Esophagus muscularis mucosa (tissue), 4 donors: ENCODE measurements at regions not wholly inside any gene's neighbourhood (a gene's known extent, or its start where the extent isn't known, plus 50 kb on each side); places are given as distances from the start of the nearest gene placed in this dataset.

Experiments
- DNase-seq: peaks from one replicate; pipeline ENCODE4 v3.0.0-alpha.2; 2017; ENCODE audit errors: extremely low spot score
- H3K27ac ChIP-seq, 4 donors: fragments of 200-600 bp; sonication (generic); replicated peaks in 1 of 4; 1 replicate in 3 of 4; 2 replicates in 1 of 4; pipeline ENCODE4 v1.5.1; 2016 to 2019; ENCODE audit warnings: mild to moderate bottlenecking in 1 of 4
- H3K27me3 ChIP-seq, 4 donors: fragments of 200-600 bp; sonication (generic); one replicate each; pipeline versions ENCODE4 v1.5.1 to v1.6.0; 2016 to 2019
- H3K36me3 ChIP-seq, 4 donors: fragments of 200-600 bp; sonication (generic); one replicate each; pipeline ENCODE4 v1.5.1; 2016 to 2019
- H3K4me1 ChIP-seq, 4 donors: fragments of 200-600 bp; sonication (generic); one replicate each; pipeline ENCODE4 v1.5.1; 2016 to 2019
- H3K4me3 ChIP-seq, 4 donors: fragments of 200-600 bp; sonication (generic); 1 replicate in 2 of 4; 2 replicates in 2 of 4; pipeline ENCODE4 v1.5.1; 2016 to 2019; ENCODE audit warnings: mild to moderate bottlenecking in 4 of 4, moderate library complexity in 1 of 4
- H3K9me3 ChIP-seq, 4 donors: fragments of 200-600 bp; sonication (generic); 1 replicate in 3 of 4; 2 replicates in 1 of 4; pipeline ENCODE4 v1.5.1; 2016 to 2019
- EP300 ChIP-seq: sonication (generic); formaldehyde crosslinking; IDR thresholded peaks from one replicate; pipeline ENCODE4 v1.6.1; 2017; ENCODE audit warnings: antibody characterized with exemption
- POLR2A ChIP-seq: fragments of 450-650 bp; IDR thresholded peaks from one replicate; pipeline ENCODE4 v1.6.1; 2017; ENCODE audit warnings: antibody characterized with exemption, moderate library complexity, mild to moderate bottlenecking, low read depth
- POLR2AphosphoS5 ChIP-seq, 2 donors: sonication (generic); formaldehyde crosslinking; IDR thresholded peaks; one replicate each; pipeline ENCODE4 v1.6.1; 2017; ENCODE audit warnings: antibody characterized with exemption in 2 of 2
- whole genome bisulfite sequencing: methylation state at CpG from one replicate; pipeline ENCODE4 v1.1.5; 2018; 5-methylcytosine and 5-hydroxymethylcytosine counted together
- intact Hi-C: fragments of 100-400 bp; cut with DNase I; formaldehyde crosslinking; loops from one replicate; pipeline ENCODE4 v1.15.1; 2023
- TF ChIP-seq, protein P1 (sequence below), 3 experiments: fragments of 200-600 bp in 2 of 3; fragments of 450-650 bp in 1 of 3; sonication (generic) in 2 of 3; IDR thresholded peaks; one replicate each; pipeline ENCODE4 v1.5.1; 2017 to 2019; ENCODE audit warnings: antibody characterized with exemption in 3 of 3, mild to moderate bottlenecking in 2 of 3, moderate library complexity in 1 of 3

- Histone ChIP-seq H3K9me3 (no peaks in the 10 kb centered on the region), H3K4me1 (no peaks in the 10 kb centered on the region), H3K27ac (no peak overlapping the region), H3K27me3 (no peaks in the 10 kb centered on the region), H3K36me3 (no peaks in the 10 kb centered on the region), H3K4me3 (no peak overlapping the region)
- TF ChIP-seq, protein P1, sequence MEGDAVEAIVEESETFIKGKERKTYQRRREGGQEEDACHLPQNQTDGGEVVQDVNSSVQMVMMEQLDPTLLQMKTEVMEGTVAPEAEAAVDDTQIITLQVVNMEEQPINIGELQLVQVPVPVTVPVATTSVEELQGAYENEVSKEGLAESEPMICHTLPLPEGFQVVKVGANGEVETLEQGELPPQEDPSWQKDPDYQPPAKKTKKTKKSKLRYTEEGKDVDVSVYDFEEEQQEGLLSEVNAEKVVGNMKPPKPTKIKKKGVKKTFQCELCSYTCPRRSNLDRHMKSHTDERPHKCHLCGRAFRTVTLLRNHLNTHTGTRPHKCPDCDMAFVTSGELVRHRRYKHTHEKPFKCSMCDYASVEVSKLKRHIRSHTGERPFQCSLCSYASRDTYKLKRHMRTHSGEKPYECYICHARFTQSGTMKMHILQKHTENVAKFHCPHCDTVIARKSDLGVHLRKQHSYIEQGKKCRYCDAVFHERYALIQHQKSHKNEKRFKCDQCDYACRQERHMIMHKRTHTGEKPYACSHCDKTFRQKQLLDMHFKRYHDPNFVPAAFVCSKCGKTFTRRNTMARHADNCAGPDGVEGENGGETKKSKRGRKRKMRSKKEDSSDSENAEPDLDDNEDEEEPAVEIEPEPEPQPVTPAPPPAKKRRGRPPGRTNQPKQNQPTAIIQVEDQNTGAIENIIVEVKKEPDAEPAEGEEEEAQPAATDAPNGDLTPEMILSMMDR (IDR thresholded peaks at IDR 0.05), result no peak
- TF ChIP-seq POLR2A, result no peak
- no peak for TF ChIP-seq POLR2AphosphoS5 (IDR thresholded peaks at IDR 0.05)
- no peak for TF ChIP-seq EP300
- intact Hi-C loops, result no loop called here
- DNase-seq, result no peak
These were observed 329.0 kb upstream of the TMTC4 start for GRCh38 chr13:101003566-101003965.

- intact Hi-C loops, result no loop called here
These were observed 314.8 kb upstream of the TMTC4 start for GRCh38 chr13:100989392-100989791.

DNA sequence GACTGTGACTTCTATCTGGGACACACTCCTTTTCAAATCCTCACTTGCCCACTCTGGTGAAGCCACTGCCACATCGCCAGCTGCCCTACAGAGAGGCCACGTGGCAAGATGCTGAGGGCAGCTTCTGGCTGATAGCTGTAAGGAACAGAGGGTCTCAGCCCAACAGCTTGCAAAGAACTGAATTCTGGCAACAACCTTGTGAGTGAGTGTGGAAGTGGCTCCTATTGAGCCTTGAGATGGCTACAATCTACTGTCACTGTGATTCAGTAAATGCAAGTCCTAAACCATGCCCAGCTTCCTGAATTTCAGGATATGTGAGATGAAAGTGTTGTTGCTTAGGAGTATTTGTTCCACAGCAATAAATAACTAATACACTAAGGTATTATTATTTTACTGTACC, 314.3 kb upstream of the TMTC4 start:
- intact Hi-C loops, result no loop called here
- no peaks in the 10 kb centered on the region for H3K36me3 ChIP-seq
- H3K9me3 ChIP-seq, result peaks cover 0 to 14% (median 2%) of the 10 kb centered on the region in 4 donors
- H3K27me3 ChIP-seq, result no peaks in the 10 kb centered on the region
- TF ChIP-seq POLR2A (no peak), POLR2AphosphoS5 (IDR thresholded peaks at IDR 0.05) (no peak)
- WGBS, result 100% methylated on average over 2 of the region's 2 CpGs
- no peak overlapping the region for H3K4me3 ChIP-seq
- H3K4me1 ChIP-seq, result no peaks in the 10 kb centered on the region
- no peak overlapping the region for H3K27ac ChIP-seq
- no peak for DNase-seq

More at GRCh38 chr13:100989392-100989791, 314.8 kb upstream of the TMTC4 start:
- Histone ChIP-seq H3K36me3 (no peaks in the 10 kb centered on the region), H3K4me1 (no peaks in the 10 kb centered on the region), H3K4me3 (no peak overlapping the region), H3K27ac (no peak overlapping the region), H3K27me3 (no peaks in the 10 kb centered on the region), H3K9me3 (peaks cover 0 to 14% (median 2%) of the 10 kb centered on the region in 4 donors)
- DNase-seq, result no peak
- 41% methylated on average over 2 of the region's 2 CpGs for WGBS
- no peak for TF ChIP-seq EP300
- no peak for TF ChIP-seq POLR2A
- TF ChIP-seq, protein P1 (IDR thresholded peaks at IDR 0.05), result no peak
- no peak for TF ChIP-seq POLR2AphosphoS5 (IDR thresholded peaks at IDR 0.05)

- H3K9me3 ChIP-seq, result peaks cover 0 to 14% (median 2%) of the 10 kb centered on the region in 4 donors
- intact Hi-C loops, result no loop called here
- no peaks in the 10 kb centered on the region for H3K36me3 ChIP-seq
- no peaks in the 10 kb centered on the region for H3K27me3 ChIP-seq
- no peak overlapping the region for H3K4me3 ChIP-seq
- 41% methylated on average over 5 of the region's 5 CpGs for WGBS
- H3K27ac ChIP-seq, result no peak overlapping the region
- no peaks in the 10 kb centered on the region for H3K4me1 ChIP-seq
- DNase-seq, result no peak
- TF ChIP-seq, protein P1 (IDR thresholded peaks at IDR 0.05), result no peak
- TF ChIP-seq EP300 (no peak), POLR2AphosphoS5 (IDR thresholded peaks at IDR 0.05) (no peak), POLR2A (no peak)
These were observed 313.4 kb upstream of the TMTC4 start for GRCh38 chr13:100987948-100988347.

DNA sequence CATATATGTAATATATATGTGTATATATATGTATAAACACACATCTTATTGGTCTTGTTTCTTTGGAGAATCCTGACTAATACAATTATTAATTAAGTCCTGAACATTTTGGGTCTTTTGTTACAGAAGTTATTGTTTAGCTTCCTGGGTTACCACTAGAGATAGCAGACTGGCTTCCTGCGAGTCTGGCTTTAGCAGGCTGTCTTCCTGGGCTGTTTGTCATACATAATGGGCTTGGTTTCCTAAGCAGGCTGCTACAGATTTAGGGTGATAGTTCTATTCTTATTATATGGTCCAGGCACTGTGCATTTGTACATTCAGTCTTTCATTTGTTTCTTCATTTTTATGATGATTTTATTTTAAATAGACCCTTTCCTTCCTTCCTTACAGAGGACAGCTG, 312.0 kb upstream of the TMTC4 start:
- H3K4me3 ChIP-seq, result no peak overlapping the region
- DNase-seq, result no peak
- H3K4me1 ChIP-seq, result no peaks in the 10 kb centered on the region
- peaks cover 0 to 12% (median 2%) of the 10 kb centered on the region in 4 donors for H3K9me3 ChIP-seq
- TF ChIP-seq POLR2A (no peak), EP300 (no peak), POLR2AphosphoS5 (IDR thresholded peaks at IDR 0.05) (no peak)
- TF ChIP-seq, protein P1 (IDR thresholded peaks at IDR 0.05), result no peak
- no peaks in the 10 kb centered on the region for H3K27me3 ChIP-seq
- intact Hi-C loops, result no loop called here
- WGBS, result 61% methylated on average over 1 of the region's 1 CpG
- H3K27ac ChIP-seq, result no peak overlapping the region
- no peaks in the 10 kb centered on the region for H3K36me3 ChIP-seq
